ENCODE measurements at regions not wholly inside any gene's neighbourhood (a gene's known extent, or its start where the extent isn't known, plus 50 kb on each side); places are given as distances from the start of the nearest gene placed in this dataset.
A peak's percentile ranks its signal among the peaks of the same experiment; 100 is the strongest.

DNA sequence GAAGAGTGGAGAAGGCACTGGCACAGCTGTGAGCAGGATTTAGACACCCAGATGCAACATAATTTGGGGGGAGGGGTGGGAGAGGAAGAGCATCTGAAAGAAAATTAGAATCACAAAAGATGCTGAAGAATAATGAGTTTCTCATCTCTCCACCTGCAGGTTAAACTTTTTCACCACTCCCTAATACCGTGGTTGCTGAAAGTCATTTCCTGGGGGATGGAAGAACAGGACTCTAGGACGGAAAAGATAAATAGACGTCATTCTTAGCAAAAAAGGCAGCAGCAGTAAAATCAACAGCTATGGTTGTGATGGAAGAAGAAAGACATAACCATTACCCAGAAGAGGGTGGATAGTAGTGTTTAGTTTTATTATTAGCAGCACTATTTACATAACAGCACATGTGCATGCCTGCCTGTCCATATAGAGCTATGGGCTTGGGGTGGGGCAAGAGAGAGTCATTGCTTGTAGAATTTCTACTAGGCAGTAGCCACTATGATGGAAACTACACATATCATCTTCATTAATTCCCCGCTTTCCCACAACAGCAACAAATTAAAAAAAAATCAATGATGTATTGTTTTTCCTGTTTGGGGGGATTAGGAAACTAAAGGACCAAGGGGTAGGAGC is 212.2 kb downstream of the TRIB2 start:
- DNase-seq: no peak
- H3K36me3 ChIP-seq: no peaks in the 10 kb centered on the region
- TF ChIP-seq, protein P1, sequence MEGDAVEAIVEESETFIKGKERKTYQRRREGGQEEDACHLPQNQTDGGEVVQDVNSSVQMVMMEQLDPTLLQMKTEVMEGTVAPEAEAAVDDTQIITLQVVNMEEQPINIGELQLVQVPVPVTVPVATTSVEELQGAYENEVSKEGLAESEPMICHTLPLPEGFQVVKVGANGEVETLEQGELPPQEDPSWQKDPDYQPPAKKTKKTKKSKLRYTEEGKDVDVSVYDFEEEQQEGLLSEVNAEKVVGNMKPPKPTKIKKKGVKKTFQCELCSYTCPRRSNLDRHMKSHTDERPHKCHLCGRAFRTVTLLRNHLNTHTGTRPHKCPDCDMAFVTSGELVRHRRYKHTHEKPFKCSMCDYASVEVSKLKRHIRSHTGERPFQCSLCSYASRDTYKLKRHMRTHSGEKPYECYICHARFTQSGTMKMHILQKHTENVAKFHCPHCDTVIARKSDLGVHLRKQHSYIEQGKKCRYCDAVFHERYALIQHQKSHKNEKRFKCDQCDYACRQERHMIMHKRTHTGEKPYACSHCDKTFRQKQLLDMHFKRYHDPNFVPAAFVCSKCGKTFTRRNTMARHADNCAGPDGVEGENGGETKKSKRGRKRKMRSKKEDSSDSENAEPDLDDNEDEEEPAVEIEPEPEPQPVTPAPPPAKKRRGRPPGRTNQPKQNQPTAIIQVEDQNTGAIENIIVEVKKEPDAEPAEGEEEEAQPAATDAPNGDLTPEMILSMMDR (IDR thresholded peaks at IDR 0.05; ENCODE audit: low read depth, low read length): no peak
- H3K27ac ChIP-seq: no peak overlapping the region
- H3K27me3 ChIP-seq (ENCODE audit: insufficient read depth, low read depth, severe bottlenecking): no peaks in the 10 kb centered on the region
- H3K4me3 ChIP-seq (ENCODE audit: low read depth, low read length): no peak overlapping the region
- no peaks in the 10 kb centered on the region for H3K9me3 ChIP-seq (ENCODE audit: severe bottlenecking)

DNA sequence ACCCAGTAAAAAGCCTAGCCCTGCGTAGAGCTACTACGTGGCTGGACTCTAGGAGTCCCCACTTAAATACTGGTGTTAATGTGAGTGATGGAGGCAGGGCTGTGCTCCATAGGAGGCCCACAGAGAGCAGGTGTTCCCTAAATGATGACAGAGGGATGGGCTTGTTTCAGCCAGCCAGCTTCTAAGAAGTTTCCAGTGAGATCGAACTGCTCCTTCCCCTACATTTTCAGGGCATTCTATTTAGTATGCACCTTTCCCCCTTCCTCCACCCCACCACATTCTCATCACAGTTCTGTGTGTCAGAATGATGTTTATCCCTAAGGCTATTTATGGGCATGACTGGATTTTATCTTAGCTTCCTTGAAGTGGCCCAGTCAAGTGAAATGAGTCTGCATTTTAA is 213.0 kb downstream of the TRIB2 start:
- Histone ChIP-seq H3K4me3 (ENCODE audit: low read depth, low read length) (no peak overlapping the region), H3K9me3 (ENCODE audit: severe bottlenecking) (no peaks in the 10 kb centered on the region), H3K27me3 (ENCODE audit: insufficient read depth, low read depth, severe bottlenecking) (no peaks in the 10 kb centered on the region), H3K36me3 (no peaks in the 10 kb centered on the region), H3K27ac (no peak overlapping the region)
- DNase-seq: no peak
- TF ChIP-seq, protein P1 (IDR thresholded peaks at IDR 0.05; ENCODE audit: low read depth, low read length): no peak

GRCh38 chr2:12930391-12930790 is 213.7 kb downstream of the TRIB2 start:
- no peaks in the 10 kb centered on the region for H3K9me3 ChIP-seq (ENCODE audit: severe bottlenecking)
- no peak overlapping the region for H3K4me3 ChIP-seq (ENCODE audit: low read depth, low read length)
- no peak for DNase-seq
- TF ChIP-seq, protein P1 (IDR thresholded peaks at IDR 0.05; ENCODE audit: low read depth, low read length): no peak
- H3K36me3 ChIP-seq: no peaks in the 10 kb centered on the region
- no peaks in the 10 kb centered on the region for H3K27me3 ChIP-seq (ENCODE audit: insufficient read depth, low read depth, severe bottlenecking)
- no peak overlapping the region for H3K27ac ChIP-seq

GRCh38 chr2:12931186-12931844 is 214.6 kb downstream of the TRIB2 start:
- Histone ChIP-seq H3K36me3 (no peaks in the 10 kb centered on the region), H3K4me3 (ENCODE audit: low read depth, low read length) (no peak overlapping the region), H3K9me3 (ENCODE audit: severe bottlenecking) (no peaks in the 10 kb centered on the region), H3K27me3 (ENCODE audit: insufficient read depth, low read depth, severe bottlenecking) (no peaks in the 10 kb centered on the region), H3K27ac (no peak overlapping the region)
- TF ChIP-seq, protein P1 (IDR thresholded peaks at IDR 0.05; ENCODE audit: low read depth, low read length): peak; percentile 89
- DNase-seq: peak; percentile 24

DNA sequence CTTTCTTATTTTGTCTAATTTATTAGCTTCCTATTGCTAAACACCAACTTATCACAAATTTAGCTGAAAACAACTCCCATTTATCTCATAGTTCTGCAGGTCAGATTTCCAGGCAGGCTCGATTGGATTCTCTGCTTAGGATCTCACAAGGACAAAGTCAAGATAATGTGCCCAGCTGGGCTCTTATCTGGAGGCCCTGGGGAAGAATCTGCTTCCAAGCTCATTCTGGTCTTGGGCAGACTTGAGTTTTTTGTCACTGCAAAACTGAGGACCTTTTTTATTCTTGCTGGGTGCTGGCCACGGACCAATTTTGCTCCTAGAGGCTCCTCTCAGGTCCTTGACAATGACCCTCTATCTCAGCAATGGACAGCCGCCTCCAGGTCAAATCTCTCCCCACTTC is 215.5 kb downstream of the TRIB2 start:
- no peaks in the 10 kb centered on the region for H3K9me3 ChIP-seq (ENCODE audit: severe bottlenecking)
- TF ChIP-seq, protein P1 (IDR thresholded peaks at IDR 0.05; ENCODE audit: low read depth, low read length): no peak
- peak; percentile 14 for DNase-seq
- H3K27me3 ChIP-seq (ENCODE audit: insufficient read depth, low read depth, severe bottlenecking): no peaks in the 10 kb centered on the region
- no peak overlapping the region for H3K4me3 ChIP-seq (ENCODE audit: low read depth, low read length)
- H3K27ac ChIP-seq: no peak overlapping the region
- no peaks in the 10 kb centered on the region for H3K36me3 ChIP-seq
